HG02981 (cell line): ENCODE measurements at regions not wholly inside any gene's neighbourhood (a gene's known extent, or its start where the extent isn't known, plus 50 kb on each side); places are given as distances from the start of the nearest gene placed in this dataset.
"Not testable (repeated sequence)": the region's sequence is repeated elsewhere in the genome, so short reads cannot be mapped to it uniquely, and the experiment has no call there.

Experiments used
- ATAC-seq: cut with Tn5 transposase; IDR thresholded peaks from one replicate; pipeline ENCODE4 v1.9.1; 2021; ENCODE audit warnings: mild to moderate bottlenecking, moderate library complexity; ENCODE audit not compliant: unreplicated experiment

DNA sequence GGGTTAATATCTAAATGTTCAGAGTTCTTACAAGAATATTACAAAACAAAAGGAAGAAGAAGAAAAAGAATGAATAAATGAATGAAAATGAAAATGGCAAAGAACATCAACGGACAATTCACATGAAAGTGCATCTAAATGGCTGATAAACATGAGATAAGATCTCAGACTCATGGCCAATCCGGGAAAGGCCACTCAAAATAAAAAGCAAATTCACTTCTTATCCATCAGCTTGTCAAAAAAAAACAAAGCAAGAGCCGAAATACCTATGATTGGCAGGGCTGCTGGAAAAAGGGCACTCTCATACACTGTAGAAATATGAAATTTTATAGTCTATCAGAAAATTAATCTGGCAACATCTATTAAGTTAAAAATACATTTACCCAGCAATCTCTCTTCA, 103.6 kb upstream of the EDEM3 start:
- no peak for ATAC-seq

DNA sequence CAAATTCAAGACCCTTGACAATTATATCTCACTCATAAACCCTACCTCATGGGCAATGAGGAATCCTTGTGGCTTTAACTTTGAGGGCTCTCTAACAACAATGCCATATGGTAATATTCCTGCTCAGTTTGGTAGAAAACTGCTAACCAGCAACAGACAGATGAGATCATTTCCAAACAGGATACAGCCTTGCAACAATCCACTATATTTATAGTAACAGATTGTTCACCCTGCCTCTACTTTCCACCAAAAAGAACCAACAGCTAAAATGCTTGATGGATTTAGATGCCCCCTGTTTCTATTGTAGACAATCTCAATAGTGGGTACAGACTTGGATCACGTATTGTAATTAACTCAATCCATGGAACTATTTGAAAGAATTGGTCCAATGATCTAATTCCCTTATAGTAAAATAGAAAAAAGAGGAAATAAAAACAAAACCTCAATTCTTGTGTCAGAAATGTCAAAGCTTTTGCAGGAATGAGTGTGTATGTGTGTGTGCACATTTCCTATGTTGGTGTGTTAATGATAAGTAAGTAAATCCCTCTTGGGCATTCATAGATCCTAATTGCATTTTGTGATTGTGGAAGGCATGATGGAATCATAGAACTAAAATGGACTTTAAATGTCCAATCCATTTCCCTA, 100.0 kb upstream of the EDEM3 start:
- ATAC-seq: no peak

DNA sequence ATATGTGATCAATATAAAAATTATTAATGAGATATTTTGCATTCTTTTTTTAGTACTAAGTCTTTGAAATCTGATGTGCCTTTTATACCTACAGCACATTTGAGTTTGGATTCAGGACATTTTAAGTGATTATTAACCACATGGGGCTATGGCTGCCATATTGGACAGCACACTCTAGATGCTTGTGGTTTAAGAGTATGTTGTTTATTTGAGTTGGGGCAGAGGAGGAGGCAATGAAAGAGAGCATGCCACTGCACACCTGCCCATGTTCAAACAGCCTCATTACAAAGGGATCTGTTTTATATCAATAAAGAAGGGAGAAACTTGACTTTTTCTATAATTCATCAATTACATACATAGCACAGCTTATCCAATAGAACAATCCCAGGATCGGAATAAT, 99.4 kb upstream of the EDEM3 start:
- no peak for ATAC-seq

DNA sequence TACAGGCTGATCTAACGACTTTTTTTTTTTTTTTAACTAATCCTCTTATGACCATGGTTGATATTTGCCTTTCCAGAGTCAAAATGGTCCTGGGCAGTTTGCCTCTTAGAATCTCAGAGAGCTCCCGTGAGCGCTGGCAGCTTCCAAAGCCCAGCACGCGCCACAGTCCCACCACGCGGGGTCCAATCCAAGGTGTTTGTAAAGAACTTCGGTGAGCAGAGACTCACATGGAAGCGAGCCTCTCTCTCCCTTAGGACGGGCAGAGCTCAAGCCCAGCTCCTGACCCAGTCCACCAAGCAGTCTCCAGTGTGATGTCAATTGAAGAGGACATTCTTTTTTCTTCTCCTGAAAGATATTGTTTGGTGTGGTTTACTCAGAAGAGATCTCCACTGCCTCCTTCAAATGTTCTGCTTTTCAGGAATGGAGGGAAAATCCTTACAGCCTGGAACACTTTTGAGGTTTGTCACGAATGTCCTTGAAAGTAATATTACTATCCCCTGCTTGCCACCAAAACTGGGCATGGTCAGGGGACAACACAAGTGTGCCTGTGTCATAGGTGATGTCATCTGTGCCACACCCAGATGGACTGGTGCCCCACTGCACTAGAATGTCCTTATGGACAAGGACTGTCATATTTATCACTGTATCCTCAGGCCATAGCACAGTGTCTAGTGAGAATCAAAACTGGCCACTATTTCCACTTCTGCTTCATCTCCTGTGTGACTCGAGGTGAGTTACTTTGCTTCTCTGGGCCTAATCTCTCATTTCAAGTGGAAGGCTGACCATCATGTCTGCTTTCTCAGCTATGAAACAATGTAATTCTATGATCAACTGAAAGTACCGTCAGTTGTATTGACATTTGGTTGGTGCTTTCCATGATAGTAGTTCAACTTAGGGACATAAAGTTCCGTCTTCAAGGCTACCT, 97.4 kb upstream of the EDEM3 start:
- no peak for ATAC-seq

DNA sequence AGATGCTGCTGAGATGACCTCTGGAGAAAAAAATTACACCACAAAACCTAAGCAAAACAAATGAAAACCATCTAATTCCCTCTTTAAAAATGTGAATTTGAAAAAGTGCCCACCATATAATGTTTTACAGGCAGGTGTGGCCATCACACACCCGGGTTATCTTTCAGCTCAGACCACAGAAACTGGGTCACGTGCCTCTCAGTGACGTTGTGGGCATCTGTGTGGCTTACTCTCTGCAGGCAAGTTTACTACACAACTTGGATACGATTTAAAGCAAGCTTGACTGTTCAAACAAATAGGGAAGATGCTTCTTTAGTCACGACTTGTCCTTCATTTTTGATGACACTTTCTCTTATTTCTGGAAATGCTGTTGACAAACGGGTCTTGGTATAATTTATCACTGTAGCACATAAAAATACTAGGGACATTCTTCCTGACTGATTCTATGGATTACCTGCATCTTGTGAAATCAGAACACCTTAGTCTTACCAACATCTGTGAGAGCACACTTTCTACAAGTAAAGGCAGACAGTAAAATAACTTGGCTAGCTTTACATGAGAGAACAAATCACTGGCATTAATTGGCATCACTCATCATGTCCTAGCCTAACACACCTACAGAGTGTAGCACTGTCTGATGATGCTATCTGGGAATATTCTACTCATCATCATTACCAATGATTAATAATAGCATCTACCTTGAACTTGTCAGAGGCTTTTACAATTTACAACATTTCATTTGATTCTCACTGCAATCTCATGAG, 89.3 kb upstream of the EDEM3 start:
- peak; percentile 99 for ATAC-seq

DNA sequence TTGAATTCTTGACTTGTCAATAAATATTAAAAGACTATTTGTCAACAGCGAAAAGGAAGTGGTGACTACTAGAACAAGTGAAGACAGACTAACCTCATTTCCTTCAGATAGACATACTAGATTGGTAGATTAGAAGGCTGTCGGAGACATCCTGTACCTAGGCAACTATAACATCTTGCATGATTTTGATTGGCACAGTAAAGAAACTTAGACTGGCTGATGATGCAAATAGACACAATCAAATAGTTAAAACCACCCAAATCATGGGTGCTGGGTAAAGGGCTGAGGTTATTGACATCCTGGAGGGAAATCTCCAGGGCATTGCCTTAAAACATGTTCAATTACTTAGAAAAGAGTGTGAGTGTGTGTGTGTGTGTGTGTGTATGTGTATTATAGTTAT, 85.9 kb upstream of the EDEM3 start:
- ATAC-seq: no peak

DNA sequence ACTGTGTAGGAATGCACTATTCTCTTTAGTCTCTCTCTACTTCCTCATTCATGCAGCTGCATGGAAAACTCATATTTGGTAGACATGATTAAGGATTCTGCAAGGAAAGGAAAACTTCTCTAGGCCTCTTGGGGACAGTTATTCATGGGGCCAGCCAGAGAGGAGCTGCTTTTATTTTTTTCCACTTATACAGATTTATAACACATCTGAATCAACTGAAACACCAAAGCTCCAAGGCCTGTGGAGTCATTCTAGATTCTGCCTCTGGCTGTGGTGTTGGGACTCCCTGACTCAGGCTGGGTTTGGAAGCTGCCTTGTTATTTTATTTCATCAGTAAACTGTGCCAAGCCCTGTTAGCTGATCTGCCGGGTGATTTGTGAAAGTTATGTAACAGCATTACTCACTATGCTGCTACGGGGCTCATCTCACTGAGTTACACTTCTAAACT, 83.9 kb upstream of the EDEM3 start:
- ATAC-seq: no peak

DNA sequence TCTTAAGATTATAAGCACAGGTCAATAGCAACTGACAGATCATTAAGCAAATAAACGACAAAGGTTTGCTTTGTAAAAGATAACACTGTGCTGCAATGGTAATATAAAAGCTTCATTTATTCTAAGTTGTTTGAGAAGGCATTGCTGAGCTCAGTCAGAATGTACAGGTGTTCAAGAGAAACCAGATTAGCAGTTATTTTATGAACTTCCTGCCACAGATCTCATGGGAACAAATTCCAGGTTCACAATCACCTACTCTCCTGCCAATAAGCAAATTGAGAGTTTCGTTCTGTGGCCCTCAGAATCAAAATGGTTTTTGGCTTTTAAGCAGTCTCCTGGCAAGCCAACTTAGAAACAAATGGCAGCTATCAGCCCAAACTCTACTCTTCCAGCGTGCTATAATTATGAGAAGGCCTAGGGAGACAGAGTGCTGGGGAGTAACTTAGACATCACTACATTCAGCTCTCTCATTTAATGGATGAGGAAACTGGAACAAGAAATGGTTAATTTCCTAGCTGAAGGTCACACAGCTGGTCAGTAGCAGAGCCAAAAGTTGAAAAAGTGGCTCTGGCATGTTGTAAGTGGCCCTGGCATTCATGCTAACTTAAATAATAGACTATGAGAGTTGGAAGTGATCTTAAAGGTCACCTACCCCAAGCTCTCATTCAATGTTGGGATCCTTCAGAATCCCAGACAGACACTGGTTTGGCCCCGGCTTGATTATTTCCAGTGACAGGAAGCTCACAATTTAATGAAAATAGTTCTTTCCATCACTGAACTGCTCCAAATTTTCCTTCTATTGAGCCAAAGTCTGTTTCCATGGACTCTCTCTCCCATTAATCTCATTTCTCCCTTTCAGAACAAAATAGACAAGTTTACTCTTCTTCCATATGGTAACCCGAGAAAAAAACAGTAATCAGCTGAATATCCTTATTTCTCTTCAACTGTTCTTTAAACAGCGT, 82.6 kb upstream of the EDEM3 start:
- ATAC-seq: peak; percentile 56

DNA sequence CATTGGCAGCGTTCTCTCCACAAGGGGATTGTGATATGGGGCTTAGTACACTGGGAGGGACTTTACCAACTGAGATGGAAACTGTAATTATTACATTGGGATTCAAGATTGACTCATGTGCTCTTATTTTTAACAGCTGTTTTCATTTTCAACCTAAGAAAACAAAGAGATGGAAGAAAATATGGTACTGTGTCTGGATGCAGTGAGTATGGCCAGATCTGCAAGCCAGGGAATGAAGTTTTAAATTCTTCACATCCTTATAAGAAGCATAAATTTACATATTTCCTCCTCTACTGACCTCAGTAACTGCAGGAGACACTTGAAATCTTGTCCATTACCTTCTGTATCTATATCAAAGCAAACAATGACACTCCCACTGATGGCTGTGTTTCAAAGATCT, 81.5 kb upstream of the EDEM3 start:
- ATAC-seq: no peak

DNA sequence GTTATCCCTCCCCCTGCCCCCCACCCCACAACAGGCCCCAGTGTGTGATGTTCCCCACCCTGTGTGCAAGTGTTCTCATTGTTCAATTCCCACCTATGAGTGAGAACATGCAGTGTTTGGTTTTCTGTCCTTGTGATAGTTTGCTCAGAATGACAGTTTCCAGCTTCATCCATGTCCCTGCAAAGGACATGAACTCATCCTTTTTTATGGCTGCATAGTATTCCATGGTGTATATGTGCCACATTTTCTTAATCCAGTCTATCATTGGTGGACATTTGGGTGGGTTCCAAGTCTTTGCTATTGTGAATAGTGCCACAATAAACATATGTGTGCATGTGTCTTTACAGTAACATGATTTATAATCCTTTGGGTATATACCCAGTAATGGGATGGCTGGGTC, 79.3 kb upstream of the EDEM3 start:
- ATAC-seq: not testable (repeated sequence)

DNA sequence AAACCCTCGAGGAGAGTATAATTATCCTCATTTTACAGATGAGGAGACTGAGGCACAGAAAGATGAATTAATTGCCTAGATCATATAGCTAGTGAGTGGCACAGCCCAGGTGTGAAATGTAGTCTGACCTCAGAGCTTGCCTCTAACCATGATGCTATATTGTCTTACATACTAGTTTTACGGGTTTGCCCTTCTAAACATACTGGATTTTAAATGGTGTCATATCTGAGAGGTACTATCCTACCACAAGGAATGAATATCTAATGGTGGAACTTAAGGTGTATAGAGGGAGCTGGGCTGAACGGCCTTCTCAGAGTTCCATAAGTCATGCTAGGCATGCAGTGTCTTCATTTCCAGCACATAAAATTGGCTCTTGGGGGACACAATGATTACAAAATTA, 77.9 kb upstream of the EDEM3 start:
- no peak for ATAC-seq

DNA sequence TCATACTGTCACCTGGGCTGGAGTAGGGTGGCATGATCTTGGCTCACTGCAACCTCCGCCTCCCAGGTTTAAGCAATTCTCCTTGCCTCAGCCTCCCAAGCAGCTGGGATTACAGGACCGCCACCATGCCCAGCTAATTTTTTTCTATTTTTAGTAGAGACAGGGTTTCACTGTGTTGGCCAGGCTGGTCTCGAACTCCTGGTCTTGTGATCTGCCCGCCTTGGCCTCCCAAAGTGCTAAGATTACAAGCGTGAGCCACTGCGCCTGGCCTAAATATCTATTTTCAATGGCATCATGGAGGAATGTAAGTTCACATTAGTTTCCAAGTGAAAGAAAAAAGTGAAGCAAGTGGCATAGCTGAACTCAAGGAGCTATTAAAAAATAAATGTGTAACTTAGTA, 74.8 kb upstream of the EDEM3 start:
- not testable (repeated sequence) for ATAC-seq

DNA sequence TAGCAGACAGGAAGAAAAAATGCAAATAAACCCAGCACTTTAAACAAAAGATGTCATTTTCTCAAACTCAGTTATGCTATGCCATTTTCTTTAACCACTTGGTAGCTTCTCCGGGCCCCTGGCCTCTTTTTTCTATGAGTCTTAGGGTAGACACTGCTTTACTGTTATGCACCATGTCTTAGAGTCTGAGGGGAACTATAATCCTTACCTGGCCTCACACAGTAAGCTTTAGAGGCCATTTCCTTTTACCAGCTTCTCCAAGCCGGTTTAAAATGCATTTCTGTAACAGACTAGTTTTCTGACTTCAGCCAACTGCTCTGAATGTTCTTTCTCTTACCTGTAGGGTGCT, 73.7 kb upstream of the EDEM3 start:
- no peak for ATAC-seq

DNA sequence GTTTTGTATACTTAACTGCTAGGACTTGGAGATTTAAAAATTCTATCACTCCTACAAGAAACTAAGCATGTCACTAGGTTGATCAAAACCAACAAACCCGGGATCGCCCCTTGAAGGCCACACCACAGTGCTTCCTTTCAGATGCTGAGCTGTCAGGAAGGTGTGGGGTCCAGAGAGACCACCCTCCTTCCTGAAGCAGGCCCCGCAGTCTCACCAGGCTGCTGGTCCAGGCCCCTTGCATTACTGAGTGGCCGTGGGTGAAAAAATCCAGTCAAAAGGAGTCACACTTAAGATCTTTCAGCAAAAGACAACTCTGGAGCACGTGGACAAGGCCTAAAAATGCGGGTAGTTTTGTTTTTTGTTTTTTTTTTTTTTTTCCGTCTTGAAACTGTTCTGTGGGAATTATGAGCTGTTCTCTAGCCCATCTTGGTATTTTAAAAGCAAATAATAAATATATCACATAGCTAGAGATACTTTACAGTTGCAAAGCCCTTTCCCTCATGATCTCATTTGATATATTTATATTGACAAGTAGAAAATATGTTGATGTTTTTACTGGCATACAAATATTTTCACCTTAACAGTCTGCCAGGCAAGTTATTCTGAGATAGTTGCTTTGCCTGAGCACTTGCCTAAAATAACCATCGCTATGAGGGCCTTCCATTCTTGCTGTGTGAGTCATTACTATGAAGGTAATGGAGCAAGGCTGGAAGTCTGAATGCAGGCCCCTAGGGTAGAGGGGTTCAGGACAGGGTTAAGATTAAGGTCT, 73.1 kb upstream of the EDEM3 start:
- ATAC-seq: no peak

DNA sequence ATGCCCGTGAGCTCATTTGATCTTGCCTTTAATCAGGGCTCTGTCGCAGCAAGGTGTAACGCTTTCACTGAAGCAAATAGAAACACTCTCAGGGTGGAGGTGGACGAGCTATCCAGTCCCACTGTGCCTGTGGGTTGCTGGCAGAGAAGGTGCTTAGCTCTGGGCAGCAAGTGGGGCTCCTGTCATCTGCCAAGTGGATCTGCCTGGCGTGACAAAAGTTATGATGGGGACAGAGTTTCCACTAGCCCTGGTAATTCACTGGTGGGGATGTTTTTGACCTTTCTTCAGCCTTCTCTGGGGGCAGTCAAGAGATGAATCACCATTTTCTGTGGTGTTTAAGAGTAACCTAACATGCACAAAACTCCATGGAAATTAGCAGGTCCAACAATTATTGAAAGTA, 71.3 kb upstream of the EDEM3 start:
- ATAC-seq: peak; percentile 41

DNA sequence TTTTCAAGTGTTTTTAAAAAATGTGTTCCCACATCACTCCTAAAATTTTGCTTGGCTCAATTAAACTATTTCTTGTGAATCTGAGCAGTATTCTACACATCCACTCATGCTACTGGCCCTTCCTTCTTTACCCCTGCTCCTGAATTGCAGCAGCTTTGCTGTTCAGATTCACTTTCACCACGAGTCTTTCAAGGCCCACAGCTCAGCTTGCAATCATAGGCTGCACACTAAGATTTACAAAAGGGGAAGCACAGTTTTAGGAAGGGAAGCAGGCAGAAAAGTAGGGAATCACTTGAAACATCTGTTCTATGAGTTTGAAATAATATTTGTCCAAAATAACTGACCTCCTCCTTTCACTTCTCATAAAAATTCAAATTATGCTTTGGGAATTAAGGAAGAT, 70.9 kb upstream of the EDEM3 start:
- no peak for ATAC-seq

DNA sequence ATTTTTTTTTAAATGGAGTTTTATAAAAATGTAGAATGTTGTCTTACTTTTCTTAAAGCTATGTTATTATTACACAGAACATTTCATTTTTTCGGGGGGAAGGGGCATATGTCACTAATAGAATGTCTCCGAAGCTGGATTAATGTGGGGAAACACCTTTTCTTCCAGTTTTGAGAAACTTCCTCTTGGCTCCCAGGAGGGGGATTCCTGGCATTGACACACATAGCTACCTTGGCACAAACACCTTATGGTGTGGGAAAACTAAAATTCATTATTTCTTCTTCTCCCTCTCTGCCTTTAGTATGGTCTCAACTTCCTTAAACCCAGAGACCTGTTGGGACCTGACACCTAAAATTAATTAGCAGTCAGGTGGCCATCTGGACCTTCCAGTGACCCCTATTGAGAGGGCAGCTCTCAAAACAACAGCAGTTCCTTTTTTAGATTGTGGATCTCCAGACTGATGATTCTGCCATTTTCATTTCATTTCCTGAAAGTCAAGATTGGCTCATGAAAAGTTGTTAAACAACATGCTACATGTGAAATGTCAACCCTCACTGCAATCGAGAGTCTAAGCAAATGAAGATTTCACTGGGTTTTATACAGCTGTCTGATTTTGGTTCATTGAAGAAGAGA, 70.1 kb upstream of the EDEM3 start:
- no peak for ATAC-seq

DNA sequence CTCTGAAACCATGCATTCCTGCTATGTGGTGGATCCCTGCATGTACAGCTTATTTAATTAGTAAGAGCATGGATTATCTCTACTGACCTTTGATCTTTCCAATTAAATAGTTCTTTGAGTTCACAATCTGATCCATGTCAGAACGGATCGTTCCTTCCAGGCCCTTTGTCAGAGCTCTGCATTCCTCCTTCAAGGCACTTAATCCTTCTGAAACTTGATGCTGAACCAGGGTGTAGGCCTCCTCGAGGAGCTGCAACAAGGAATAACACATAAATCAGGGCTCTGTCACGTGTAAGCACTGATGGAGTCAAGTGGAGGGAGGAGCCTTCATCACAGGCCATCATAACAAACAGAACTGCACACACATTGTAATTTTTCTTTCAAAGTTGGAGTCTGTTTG, 68.4 kb upstream of the EDEM3 start:
- ATAC-seq: no peak

DNA sequence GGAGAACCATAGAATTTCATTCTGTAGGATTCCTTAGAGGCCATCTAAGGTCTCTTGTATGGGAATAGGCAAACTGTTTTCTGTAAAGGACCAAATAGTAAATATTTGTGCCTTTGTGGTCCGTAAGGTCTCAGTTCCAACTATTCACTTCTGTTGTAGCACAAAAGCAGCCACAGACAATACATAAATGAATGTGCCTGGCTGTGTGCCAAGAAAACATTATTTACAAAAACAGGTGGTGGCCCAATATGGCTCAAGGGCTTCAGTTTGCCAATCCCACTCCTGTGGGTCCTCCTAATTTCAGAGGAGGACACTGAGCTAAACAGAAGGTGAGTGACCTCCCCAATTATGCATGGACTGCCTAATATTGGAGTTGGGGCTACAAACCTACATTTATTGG, 67.6 kb upstream of the EDEM3 start:
- ATAC-seq: no peak
